Thyroid gland (tissue), 4 donors: ENCODE measurements at regions not wholly inside any gene's neighbourhood (a gene's known extent, or its start where the extent isn't known, plus 50 kb on each side); places are given as distances from the start of the nearest gene placed in this dataset.

Experiments
- POLR2A ChIP-seq, 2 donors: fragments of 450-650 bp; IDR thresholded peaks; one replicate each; pipeline ENCODE4 v1.6.1; 2017; ENCODE audit warnings: antibody characterized with exemption in 2 of 2, mild to moderate bottlenecking in 2 of 2, moderate library complexity in 1 of 2
- TF ChIP-seq, protein P1 (sequence below), 6 experiments: fragments of 200-600 bp in 3 of 6; fragments of 450-650 bp in 3 of 6; sonication (generic) in 3 of 6; IDR thresholded peaks; one replicate each; pipeline ENCODE4 v1.5.1; 2016 to 2019; ENCODE audit warnings: antibody characterized with exemption in 6 of 6, mild to moderate bottlenecking in 2 of 6, inconsistent platforms in 1 of 6, moderate library complexity in 1 of 6

DNA sequence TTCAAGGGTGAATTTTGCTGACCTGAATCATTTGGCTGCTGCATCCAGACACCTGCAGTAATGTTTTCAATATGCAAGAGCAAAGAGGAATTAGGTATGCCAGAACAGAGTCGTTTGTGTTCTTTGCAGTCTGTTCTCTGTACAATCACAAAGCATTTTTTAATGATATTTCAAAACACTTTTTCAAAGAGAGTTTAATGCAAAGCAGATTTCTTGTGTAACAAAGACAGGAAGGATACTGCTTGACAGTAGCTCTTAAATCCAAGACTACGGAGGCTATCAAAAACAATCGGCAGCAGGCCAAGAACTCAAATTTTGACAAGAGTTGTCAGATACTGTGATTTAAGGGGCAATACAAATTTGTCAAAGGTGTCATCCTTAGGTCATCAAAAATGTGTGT is 341.9 kb downstream of the GADD45G start:
- TF ChIP-seq, protein P1, sequence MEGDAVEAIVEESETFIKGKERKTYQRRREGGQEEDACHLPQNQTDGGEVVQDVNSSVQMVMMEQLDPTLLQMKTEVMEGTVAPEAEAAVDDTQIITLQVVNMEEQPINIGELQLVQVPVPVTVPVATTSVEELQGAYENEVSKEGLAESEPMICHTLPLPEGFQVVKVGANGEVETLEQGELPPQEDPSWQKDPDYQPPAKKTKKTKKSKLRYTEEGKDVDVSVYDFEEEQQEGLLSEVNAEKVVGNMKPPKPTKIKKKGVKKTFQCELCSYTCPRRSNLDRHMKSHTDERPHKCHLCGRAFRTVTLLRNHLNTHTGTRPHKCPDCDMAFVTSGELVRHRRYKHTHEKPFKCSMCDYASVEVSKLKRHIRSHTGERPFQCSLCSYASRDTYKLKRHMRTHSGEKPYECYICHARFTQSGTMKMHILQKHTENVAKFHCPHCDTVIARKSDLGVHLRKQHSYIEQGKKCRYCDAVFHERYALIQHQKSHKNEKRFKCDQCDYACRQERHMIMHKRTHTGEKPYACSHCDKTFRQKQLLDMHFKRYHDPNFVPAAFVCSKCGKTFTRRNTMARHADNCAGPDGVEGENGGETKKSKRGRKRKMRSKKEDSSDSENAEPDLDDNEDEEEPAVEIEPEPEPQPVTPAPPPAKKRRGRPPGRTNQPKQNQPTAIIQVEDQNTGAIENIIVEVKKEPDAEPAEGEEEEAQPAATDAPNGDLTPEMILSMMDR (IDR thresholded peaks at IDR 0.05), result no peak
- no peak for TF ChIP-seq POLR2A (IDR thresholded peaks at IDR 0.05)
